Left ventricle myocardium inferior (tissue), 1 donor: ENCODE measurements at regions not wholly inside any gene's neighbourhood (a gene's known extent, or its start where the extent isn't known, plus 50 kb on each side); places are given as distances from the start of the nearest gene placed in this dataset.
"Not testable (repeated sequence)": the region's sequence is repeated elsewhere in the genome, so short reads cannot be mapped to it uniquely, and the experiment has no call there.

ENCODE experiments used
- DNase-seq: peaks from one replicate; pipeline ENCODE4 v3.0.0-alpha.2; 2020
- H3K27ac ChIP-seq: fragments of 200-600 bp; replicated peaks from 2 replicates; pipeline ENCODE4 v1.8.0; 2021
- H3K27me3 ChIP-seq: fragments of 200-600 bp; 2 replicates; pipeline ENCODE4 v1.8.0; 2021; ENCODE audit warnings: low read depth
- H3K36me3 ChIP-seq: fragments of 200-600 bp; 2 replicates; pipeline ENCODE4 v1.8.0; 2021
- H3K4me1 ChIP-seq: fragments of 200-600 bp; 2 replicates; pipeline ENCODE4 v1.8.0; 2021
- H3K4me3 ChIP-seq: fragments of 200-600 bp; 2 replicates; pipeline ENCODE4 v1.8.0; 2021; ENCODE audit warnings: mild to moderate bottlenecking, moderate library complexity
- H3K9me3 ChIP-seq: fragments of 200-600 bp; replicated peaks from 2 replicates; pipeline ENCODE4 v1.8.0; 2021
- intact Hi-C: fragments of 100-400 bp; cut with micrococcal nuclease; formaldehyde crosslinking; loops from one replicate; pipeline ENCODE4 v1.11.0; 2022
- TF ChIP-seq, protein P1 (sequence below): fragments of 200-600 bp; IDR thresholded peaks from 2 replicates; pipeline ENCODE4 v1.8.0; 2021; ENCODE audit warnings: antibody characterized with exemption, mild to moderate bottlenecking, borderline replicate concordance
- donor health status: DM: no; HTN: yes; CAD: no; lungs with severe emphysema.

DNA sequence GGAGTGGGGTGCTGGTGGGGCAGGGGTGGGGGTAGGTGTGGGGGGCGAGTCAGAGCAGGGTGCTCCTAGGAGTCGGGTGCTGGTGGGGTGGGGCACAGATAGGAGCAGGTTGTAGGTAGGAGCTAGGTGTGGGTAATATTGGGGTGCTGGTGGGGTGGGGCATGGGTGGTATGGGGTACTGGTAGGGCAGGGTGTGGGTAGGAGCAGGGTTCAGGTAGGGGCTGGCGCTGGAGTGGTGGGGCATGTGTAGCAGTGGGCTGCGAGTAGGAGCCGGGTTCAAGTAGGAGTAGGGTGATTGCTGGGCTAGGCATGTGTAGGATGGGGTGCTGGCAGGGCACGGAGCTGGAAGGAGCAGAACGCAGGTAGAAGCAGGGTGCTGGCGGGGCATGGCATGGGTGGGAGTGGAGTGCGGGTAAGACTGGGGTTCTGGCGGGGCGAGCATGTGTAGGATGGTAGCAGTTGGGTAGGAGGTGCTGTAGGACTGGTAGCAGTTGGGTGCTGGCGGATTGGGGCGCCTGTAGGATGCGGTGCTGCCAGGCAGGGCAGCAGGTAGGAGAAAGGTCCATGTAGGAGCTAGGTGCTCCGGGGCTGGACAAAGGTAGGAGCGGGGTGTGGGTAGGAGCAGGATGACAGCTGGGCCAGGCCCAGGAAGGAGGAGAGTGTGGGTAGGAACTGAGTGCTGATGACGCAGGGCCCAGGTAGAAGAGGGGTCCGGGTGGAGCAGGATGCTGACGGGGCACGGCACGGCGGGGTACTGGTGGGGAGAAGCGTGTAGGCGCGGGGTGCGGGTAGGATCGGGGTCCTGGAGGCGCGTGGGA, 105.5 kb upstream of the SIMC1 start:
- Histone ChIP-seq H3K4me1 (no peaks in the 10 kb centered on the region), H3K27ac (no peak overlapping the region), H3K9me3 (no peaks in the 10 kb centered on the region), H3K4me3 (no peak overlapping the region), H3K36me3 (no peaks in the 10 kb centered on the region), H3K27me3 (peaks cover 66% of the 10 kb centered on the region)
- intact Hi-C loops, result no loop called here
- no peak for DNase-seq
- TF ChIP-seq, protein P1, sequence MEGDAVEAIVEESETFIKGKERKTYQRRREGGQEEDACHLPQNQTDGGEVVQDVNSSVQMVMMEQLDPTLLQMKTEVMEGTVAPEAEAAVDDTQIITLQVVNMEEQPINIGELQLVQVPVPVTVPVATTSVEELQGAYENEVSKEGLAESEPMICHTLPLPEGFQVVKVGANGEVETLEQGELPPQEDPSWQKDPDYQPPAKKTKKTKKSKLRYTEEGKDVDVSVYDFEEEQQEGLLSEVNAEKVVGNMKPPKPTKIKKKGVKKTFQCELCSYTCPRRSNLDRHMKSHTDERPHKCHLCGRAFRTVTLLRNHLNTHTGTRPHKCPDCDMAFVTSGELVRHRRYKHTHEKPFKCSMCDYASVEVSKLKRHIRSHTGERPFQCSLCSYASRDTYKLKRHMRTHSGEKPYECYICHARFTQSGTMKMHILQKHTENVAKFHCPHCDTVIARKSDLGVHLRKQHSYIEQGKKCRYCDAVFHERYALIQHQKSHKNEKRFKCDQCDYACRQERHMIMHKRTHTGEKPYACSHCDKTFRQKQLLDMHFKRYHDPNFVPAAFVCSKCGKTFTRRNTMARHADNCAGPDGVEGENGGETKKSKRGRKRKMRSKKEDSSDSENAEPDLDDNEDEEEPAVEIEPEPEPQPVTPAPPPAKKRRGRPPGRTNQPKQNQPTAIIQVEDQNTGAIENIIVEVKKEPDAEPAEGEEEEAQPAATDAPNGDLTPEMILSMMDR, result no peak

DNA sequence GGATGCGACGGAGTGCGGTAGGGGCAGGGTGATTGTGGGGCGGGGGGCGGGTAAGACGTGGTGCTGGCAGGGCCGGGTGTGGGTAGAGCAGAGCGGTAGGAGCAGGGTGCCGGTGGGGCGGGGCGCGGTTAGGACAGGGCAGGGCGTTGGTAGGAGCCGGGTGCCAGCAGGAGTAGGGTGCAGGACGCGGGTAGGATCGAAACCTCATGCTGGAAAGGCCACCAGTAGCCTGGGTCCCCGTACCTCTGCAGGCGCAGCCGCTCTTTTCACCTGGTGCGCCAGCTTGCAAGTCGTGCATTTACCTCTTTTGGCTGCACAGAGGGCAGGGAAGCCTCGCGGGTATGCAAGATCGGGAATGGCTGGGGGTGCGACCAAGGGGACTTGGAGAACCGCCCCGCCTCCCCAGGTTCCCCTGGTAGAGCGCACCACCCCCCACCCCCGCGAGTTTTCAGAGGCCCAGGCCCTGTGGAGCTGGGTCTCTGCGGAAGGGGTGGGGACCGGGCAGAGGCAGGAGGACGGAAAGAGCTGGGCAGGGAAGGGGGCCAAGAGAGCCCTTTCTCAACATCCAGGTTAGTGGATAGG, 104.8 kb upstream of the SIMC1 start:
- peaks cover 64% of the 10 kb centered on the region for H3K27me3 ChIP-seq
- intact Hi-C loops, result no loop called here
- no peaks in the 10 kb centered on the region for H3K4me1 ChIP-seq
- no peak overlapping the region for H3K27ac ChIP-seq
- no peak overlapping the region for H3K4me3 ChIP-seq
- no peaks in the 10 kb centered on the region for H3K9me3 ChIP-seq
- DNase-seq, result no peak
- H3K36me3 ChIP-seq, result no peaks in the 10 kb centered on the region
- TF ChIP-seq, protein P1, result no peak

DNA sequence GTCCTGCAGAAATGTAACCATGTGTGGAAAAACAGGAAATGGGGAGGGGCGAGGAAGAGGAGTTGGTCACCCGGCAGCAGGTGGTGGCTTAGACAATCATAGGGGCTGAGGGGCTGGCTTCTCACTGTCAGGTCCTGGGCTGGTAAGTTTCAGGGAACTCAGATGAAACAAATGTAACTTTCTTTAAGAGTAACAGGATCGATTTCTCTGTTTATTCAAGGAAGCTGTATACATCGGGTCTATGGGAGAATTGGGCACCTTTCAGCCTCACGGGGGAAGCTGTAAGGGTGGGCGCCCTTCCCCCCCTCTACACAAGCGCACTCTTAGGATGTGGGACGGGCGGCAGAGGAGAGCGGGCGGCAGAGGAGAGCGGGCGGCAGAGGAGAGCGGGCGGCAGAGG, 104.3 kb upstream of the SIMC1 start:
- no peak for DNase-seq
- Histone ChIP-seq H3K36me3 (no peaks in the 10 kb centered on the region), H3K27ac (no peak overlapping the region), H3K4me3 (no peak overlapping the region), H3K4me1 (no peaks in the 10 kb centered on the region), H3K27me3 (peaks cover 61% of the 10 kb centered on the region), H3K9me3 (no peaks in the 10 kb centered on the region)
- intact Hi-C loops, result no loop called here
- TF ChIP-seq, protein P1, result no peak

DNA sequence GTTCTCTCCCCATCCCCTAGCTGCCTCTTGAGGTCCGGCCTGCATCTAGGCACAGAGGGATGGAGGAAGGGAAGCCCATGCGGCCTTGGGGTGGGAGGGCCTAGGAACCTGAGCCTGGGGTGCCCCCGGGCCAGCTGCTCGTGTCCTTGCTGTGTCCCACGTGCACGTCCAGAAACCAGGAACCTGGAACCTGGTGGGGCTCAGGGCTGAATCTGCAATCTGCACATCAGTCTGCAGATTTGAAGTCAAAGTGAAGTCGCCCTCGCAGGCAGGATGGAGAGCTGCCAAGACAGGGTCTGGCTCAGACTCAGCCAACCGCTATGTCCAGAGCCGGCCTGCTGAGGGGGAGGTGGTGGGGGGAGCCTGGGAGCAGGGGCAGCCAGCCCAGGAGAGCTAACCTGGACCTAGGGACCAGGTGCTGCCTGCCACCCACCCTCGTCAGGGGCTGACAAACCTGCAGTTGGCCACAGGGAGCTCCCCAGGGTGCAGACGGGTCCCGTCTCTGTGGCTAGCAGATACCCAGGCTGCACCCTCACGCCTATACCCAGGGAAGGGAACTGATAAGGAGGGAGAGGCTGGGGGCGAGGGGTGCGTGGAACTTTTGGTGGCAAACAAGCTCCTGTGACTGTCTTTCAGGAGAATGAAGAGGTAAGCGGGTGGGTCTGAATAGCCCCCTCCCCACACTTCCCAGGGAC, 103.5 kb upstream of the SIMC1 start:
- intact Hi-C loops, result no loop called here
- H3K4me3 ChIP-seq, result no peak overlapping the region
- no peaks in the 10 kb centered on the region for H3K36me3 ChIP-seq
- no peak for DNase-seq
- peaks cover 56% of the 10 kb centered on the region for H3K27me3 ChIP-seq
- no peaks in the 10 kb centered on the region for H3K9me3 ChIP-seq
- TF ChIP-seq, protein P1, result no peak
- H3K27ac ChIP-seq, result no peak overlapping the region
- H3K4me1 ChIP-seq, result no peaks in the 10 kb centered on the region

DNA sequence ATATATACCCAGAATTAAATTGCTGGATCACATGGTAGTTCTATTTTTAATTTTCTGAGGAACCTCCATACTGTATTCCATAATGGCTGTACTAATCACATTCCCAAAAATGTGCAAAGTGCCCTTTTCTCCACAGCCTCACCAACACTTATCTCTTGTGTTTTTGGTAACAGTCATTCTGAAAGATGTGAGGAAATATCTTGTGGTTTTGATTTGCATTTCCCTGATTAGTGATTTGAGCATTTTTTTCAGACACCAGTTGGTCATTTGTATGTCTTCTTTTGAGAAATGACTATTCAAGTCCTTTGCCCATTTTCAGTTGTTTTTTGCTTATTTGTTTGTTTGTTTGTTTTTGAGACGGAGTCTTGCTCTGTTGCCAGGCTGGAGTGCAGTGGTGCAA, 98.1 kb upstream of the SIMC1 start:
- intact Hi-C loops, result loop anchor here (10.0 kb wide), 1 partner anchor 905 kb away; no protein-coding TSS in a partner anchor

More for the DNA sequence above, 98.1 kb upstream of the SIMC1 start:
- not testable (repeated sequence) for H3K27ac ChIP-seq, H3K9me3 ChIP-seq, H3K36me3 ChIP-seq, H3K4me3 ChIP-seq, DNase-seq, H3K4me1 ChIP-seq
- H3K27me3 ChIP-seq, result peaks cover 60% of the 10 kb centered on the region
